HL-60 (cell line): ENCODE measurements at regions not wholly inside any gene's neighbourhood (a gene's known extent, or its start where the extent isn't known, plus 50 kb on each side); places are given as distances from the start of the nearest gene placed in this dataset.

Experiments
- DNase-seq, 2 experiments: peaks; one replicate each; pipeline ENCODE4 v3.0.0-alpha.2; 2010 to 2020; ENCODE audit warnings: low read depth in 1 of 2, low spot score in 1 of 2
- H3K27ac ChIP-seq: fragments of 250-450 bp; sonication (Bioruptor Pico); replicated peaks from 2 replicates; pipeline ENCODE4 v1.5.1; 2020; ENCODE audit warnings: mild to moderate bottlenecking, moderate library complexity
- H3K27me3 ChIP-seq: fragments of 250-450 bp; sonication (Bioruptor Pico); 2 replicates; pipeline ENCODE4 v1.5.1; 2021; ENCODE audit warnings: mild to moderate bottlenecking, moderate library complexity; ENCODE audit not compliant: insufficient read depth, poor library complexity, severe bottlenecking
- H3K4me3 ChIP-seq: replicated peaks from 2 replicates; pipeline ENCODE4 v1.5.1; 2011; ENCODE audit warnings: mild to moderate bottlenecking, control low read depth, low read length; ENCODE audit not compliant: insufficient read depth
- GABPA ChIP-seq: IDR thresholded peaks from 2 replicates; pipeline ENCODE4 v1.6.1; 2012; ENCODE audit warnings: low read depth
- POLR2AphosphoS5 ChIP-seq: IDR thresholded peaks from 2 replicates; pipeline ENCODE4 v1.6.1; 2012; ENCODE audit warnings: low read depth
- REST ChIP-seq: IDR thresholded peaks from 2 replicates; pipeline ENCODE4 v1.6.1; 2012; ENCODE audit warnings: low read depth; ENCODE audit not compliant: insufficient replicate concordance
- SPI1 ChIP-seq: IDR thresholded peaks from 2 replicates; pipeline ENCODE4 v1.6.1; 2012; ENCODE audit warnings: low read depth, mild to moderate bottlenecking, borderline replicate concordance
- TF ChIP-seq, protein P1 (sequence below): IDR thresholded peaks from one replicate; pipeline ENCODE4 v1.5.1; 2011; ENCODE audit warnings: low read length, control low read depth, inconsistent platforms; ENCODE audit not compliant: insufficient read depth

DNA sequence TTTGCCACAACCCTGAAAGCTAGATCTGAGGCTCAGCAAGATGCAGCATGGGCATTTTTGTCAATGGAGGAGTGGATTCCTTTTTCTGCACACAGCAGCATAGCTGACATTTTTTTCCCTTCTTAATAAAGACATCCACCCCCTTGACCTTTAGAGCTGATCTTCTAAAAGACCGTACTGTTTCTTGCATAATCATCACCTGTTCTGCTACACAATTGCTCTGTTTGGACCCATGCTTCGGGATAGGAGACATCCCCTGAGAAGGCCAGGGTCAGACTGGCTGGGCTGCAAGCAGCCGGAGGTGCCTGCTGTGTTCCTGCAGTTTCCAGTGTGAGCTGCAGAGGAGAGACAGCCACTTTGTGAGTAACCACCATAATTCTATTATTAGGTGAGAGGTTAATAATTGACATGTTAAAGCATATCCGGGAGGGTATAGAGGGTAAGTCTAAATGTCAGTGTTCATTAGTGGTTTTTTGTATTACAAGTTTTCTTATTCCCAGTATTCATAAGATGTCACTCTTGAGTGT is 108.5 kb upstream of the C1QTNF9B start:
- TF ChIP-seq POLR2AphosphoS5: no peak
- TF ChIP-seq GABPA: no peak
- TF ChIP-seq SPI1: no peak
- TF ChIP-seq, protein P1, sequence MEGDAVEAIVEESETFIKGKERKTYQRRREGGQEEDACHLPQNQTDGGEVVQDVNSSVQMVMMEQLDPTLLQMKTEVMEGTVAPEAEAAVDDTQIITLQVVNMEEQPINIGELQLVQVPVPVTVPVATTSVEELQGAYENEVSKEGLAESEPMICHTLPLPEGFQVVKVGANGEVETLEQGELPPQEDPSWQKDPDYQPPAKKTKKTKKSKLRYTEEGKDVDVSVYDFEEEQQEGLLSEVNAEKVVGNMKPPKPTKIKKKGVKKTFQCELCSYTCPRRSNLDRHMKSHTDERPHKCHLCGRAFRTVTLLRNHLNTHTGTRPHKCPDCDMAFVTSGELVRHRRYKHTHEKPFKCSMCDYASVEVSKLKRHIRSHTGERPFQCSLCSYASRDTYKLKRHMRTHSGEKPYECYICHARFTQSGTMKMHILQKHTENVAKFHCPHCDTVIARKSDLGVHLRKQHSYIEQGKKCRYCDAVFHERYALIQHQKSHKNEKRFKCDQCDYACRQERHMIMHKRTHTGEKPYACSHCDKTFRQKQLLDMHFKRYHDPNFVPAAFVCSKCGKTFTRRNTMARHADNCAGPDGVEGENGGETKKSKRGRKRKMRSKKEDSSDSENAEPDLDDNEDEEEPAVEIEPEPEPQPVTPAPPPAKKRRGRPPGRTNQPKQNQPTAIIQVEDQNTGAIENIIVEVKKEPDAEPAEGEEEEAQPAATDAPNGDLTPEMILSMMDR: no peak
- no peak for TF ChIP-seq REST
- Histone ChIP-seq H3K27me3 (no peaks in the 10 kb centered on the region), H3K27ac (no peak overlapping the region), H3K4me3 (no peak overlapping the region)
- no peak for DNase-seq

- no peak overlapping the region for H3K27ac ChIP-seq
- no peaks in the 10 kb centered on the region for H3K27me3 ChIP-seq
- DNase-seq: no peak
- TF ChIP-seq, protein P1: no peak
- TF ChIP-seq SPI1: no peak
- TF ChIP-seq REST: no peak
- no peak for TF ChIP-seq POLR2AphosphoS5
- TF ChIP-seq GABPA: no peak
- H3K4me3 ChIP-seq: no peak overlapping the region
Observed at GRCh38 chr13:24006520-24007248, 109.4 kb upstream of the C1QTNF9B start.

DNA sequence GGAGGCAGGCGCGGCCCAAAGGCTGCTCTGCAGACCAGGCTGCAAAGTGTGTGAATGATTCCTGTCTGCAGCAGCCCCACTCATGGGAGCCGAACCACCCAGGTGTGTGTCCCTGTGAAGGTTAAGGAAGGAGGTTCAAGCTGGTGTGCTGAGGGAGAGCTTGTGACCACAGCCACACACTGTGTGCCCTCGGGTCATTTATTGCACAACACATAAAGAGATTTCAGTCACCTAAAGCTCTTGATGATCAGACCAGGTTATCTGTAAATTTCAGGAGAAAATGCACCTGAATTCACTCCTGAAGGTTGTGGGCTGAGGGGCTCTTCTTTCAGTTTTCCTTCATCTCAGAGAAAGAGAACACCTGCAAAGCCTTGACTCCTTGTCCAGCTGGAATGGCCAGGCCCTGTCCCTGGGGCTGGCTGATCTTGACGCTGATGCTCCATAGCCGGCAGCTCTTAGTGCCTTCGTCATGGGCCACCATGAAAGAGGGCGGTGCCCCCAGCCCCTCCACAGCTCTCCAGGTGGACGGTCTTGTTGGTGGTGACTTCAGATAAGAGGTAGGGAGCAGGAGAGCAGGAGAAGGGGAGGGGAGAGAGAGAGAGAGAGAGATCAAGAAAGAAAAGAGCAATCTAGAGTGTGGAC is 110.8 kb upstream of the C1QTNF9B start:
- H3K27me3 ChIP-seq: no peaks in the 10 kb centered on the region
- H3K27ac ChIP-seq: no peak overlapping the region
- TF ChIP-seq SPI1: no peak
- TF ChIP-seq, protein P1: no peak
- TF ChIP-seq POLR2AphosphoS5: no peak
- no peak for TF ChIP-seq REST
- no peak for TF ChIP-seq GABPA
- DNase-seq: no peak
- H3K4me3 ChIP-seq: no peak overlapping the region
